Left forelimb (tissue), 1 donor: ENCODE measurements at regions not wholly inside any gene's neighbourhood (a gene's known extent, or its start where the extent isn't known, plus 50 kb on each side); places are given as distances from the start of the nearest gene placed in this dataset.
"Not testable (repeated sequence)": the region's sequence is repeated elsewhere in the genome, so short reads cannot be mapped to it uniquely, and the experiment has no call there.

Experiments
- DNase-seq: peaks from one replicate; pipeline ENCODE4 v3.0.0-alpha.2; 2018; ENCODE audit warnings: low spot score

DNA sequence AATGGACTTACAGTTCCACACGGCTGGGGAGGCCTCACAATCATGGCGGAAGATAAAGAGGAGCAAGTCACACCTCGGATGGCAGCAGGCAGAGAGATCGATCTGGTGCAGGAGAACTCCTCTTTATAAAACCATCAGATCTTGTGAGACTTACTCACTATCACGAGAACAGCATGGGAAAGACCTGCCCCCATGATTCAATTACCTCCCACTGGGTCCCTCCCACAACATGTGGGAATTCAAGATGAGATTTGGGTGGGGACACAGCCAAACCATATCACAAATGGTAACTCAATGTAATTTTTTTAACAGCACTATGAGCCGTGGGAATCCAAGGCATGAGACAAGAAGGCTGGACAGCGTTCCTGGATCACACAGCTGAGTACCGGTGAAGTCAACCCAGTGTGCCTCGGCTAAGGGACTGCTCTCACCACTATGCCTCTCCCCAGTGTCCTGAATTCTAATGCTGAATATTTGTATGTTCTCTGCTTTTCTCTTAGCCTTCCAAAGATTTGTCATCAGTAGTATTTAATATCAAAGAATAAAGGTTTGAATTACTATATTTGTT, 84.3 kb downstream of the IRS2 start:
- DNase-seq, result not testable (repeated sequence)

DNA sequence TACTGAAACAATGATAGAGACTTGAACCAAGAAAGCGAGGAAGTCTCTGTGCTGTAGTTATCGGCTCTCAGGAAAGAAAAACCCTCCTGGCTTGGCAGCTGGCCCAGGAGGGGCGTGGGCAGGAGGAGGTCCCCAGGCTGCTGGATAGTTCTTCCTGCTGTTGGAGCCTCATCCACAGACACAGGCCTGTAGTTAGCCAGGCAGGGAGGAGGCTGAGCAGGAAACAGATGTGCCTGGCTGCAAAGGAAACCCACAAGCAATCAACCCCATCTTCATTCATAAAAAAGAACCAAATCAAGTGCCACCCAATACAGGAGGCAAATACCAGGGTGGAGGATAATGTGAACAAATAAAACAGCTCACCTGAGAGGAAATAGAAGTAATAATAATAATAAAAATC, 86.2 kb downstream of the IRS2 start:
- DNase-seq, result peak; percentile 89

DNA sequence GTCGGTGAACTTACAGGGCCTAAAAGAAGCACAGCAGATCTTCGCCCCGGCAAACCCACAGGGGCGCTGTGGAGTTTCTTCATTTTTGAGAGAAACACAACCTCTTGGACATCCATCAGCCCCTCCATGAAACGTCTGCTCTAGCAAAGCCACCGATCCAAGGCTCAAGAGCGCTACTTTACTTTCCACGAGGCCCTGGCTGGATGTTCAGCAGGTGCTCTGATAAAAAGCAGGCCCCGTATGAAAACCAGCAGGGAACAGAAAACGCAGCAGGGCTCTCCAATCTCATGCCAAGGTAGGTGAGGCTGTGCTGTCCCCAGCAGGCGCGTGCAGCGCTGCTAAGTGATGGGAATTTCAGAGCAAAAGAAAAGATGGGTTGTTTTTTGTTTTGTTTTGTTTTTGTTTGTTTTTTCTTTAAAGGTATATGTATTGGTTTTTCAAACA, 86.7 kb downstream of the IRS2 start:
- DNase-seq, result no peak

DNA sequence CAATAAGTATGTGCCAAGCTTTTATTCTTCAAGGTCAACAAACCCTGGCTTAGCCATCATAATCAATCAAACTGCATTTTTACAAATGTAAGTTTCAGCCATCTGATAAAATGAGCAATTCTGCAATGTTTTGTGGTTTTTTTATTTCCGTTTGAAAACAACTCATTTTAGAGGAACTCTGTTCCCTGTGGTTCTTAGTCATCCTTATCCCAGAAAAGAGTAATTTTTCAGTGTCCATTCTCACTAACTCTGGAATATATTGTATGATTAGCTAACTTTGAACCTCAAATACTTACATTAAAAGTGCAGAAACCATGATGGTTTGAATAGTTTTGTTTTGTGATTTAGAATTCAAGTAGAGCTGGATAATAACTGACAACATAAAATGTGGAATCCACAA, 87.6 kb downstream of the IRS2 start:
- DNase-seq, result no peak

- no peak for DNase-seq
Measured at GRCh38 chr13:109697936-109698335, 88.4 kb downstream of the IRS2 start.

DNA sequence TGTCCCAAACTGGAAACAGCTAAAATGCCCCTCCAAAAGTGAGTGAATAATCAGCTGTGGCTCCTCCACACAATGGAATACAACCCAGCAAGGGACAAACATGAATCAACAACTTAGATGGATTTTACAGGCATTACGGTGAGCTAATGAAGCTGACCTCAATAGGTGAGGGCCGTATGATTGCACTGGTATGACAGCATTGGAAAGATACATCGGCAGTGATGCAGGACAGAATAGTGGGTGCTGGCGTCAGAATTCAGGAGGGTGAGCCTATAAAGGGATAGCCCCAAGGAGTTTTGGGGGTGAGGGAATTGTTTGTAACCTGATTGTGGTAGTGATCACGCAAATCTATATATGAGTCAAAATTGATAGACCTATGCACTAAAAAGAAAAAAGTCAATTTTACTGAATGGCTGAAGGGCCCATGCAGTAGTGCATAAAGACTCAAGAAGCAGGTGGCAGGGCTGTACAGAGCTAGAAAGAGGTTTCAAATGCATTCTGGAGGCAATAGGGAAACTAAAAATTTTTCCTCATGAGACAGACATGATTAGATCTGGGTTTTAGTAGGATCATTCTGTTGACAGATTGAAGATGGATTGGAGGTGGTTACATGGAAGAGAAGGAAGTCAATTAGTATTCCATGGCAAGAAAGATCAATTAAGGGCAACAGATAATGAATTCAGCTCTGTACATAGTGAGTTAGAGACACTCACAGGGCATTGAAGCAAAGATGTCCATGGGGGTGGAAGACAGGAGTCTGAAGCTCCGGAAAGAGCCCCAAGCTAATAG, 90.8 kb downstream of the IRS2 start:
- no peak for DNase-seq

DNA sequence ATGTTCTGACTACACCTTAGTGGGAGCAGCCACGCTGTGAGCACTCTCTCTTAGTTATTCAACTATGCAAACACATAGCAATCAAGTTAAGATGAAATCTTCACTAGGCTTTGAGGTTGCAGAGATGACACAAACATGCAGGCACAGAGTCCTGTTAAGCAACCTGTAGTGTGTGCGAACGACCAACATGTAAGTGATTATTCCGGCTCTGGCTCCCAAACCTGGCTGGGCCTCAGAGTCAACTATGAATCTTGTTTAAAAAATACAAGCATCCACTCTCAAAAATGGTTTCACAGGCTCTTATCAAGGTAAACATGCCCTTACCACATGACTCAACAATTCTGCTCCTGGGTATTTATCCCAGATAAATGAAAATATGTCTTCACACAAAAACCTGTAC, 91.4 kb downstream of the IRS2 start:
- no peak for DNase-seq

DNA sequence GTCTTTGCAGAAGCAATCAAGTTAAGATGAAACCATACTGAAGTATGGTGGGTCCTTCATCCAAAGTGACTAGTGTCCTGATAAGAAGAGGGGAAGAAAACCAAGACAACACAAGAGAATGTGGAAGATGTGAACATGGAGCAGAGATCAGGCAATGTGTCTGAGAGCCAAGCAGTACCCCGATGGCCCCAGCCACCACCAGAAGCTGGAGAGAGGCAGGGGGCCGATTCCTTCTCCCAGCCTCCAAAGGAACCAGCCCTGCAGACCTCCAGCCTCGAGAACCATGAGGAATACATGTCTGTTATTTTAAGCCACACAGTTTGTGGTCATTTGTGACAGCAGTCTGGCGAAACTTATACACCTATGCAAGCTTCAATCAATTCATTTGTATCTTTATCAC, 93.2 kb downstream of the IRS2 start:
- no peak for DNase-seq

DNA sequence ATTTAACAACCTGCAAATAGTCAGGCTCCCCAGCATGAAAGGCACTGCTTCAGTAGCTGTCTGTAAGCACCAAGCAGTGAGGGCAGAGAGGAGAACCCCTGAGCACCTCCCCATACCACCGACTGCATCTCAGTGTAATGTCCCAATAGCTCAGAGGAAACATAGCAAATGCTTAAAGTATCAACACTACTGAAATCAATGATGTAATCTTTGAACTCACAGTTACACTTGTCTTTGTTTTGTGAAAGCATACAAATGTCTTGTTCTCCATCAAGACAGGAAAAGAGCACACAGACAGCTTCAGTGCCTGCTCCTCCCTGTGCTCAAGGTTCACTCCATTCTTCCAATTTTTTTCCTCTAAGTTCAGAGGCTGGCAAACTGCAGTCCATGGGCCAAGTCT, 94.7 kb downstream of the IRS2 start:
- no peak for DNase-seq

DNA sequence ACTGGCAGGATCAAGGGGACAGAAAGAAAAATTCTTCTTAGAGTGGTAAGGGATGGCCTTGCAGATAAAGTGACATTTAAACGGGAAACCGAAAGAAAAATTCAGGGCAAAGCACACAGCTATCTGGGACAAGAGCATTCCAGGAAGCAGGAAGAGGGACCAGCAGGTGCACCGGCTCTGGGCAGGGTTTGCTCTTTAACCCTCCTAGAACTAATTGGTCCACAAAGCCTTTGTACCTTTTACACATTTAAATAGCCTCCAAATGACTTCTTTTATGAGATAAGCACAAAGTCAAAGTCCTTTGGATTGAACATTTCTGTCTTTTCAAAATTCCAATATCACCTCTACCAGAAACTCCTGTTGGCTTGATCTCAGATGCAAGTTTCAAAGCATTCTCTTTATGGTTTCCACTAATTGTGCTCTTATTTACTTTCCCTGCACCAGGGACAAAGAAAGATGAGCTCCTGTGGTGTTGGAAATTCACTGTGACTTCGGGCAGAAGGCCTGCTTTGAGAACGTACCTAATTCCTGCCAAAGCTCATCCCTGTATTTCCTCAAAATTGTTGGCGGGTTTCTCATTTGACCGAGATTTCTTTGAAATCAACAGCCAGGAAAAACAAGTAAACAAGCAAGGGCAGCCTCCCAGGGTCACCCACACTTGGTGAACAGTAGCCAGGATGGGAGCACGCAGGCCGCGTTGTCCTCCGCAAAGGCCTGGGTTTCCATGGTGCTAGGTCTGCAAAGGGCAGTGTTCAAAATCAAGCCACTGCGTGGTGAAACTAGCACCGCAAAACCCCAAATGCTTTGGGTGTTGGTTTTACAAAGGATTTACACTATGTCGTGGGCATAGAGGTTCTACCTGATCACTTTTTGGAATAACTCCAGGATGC, 98.6 kb downstream of the IRS2 start:
- no peak for DNase-seq

DNA sequence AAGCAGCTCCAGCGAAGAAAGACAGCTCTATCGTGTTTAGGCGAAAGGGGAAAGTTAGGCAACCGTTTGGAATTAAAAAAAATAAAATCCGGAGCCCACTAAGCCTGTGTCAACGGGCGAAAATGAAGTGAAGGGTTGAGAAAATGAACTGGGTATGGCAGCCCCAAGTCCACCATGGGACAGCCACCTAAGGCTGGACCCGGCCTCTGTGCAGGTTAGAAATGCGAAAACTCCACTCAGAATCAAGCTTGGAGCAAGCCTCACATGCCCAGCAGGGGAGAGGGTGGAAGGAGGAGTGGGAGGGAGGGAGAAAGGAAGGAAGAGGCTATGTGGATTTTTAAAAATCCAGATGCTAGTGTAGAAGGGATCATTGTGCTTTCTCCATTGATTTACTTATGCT, 101.2 kb downstream of the IRS2 start:
- DNase-seq, result no peak

GRCh38 chr13:109684824-109685202, 101.6 kb downstream of the IRS2 start:
- DNase-seq, result no peak

- no peak for DNase-seq
Measured at GRCh38 chr13:109684084-109684823, 102.1 kb downstream of the IRS2 start.

DNA sequence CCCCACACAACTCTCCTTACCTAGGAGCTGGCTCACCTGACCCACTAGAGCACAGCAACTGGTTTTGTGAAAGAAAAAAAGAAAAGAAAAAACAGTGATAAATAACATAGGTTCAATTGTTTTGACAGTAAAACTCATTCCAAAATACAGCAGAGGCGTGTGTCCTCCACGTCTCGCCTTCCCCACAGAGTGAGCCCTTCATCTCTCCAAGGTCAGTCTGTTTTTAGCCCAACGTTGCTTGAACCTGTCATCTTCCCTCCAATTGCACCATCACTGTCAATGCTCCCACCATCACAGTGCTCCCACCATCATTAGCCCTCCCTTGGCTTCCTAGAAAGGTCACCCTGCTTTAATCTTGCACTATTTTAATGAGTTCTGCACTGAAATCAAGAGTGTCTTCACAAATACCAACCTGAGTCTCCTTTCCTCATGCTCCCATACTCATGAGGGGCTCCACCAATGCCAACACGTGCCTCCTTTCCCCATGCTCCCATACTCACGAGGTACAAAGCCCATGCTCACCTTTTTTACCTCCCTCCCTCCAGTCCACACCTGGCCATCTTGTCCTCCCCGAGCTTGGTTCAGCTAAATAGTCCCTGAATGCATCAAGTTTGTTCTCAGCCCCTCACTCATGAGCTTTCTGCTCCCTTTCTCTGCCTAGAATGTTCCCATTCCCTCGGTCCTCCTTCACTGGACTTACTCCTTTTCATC, 103.7 kb downstream of the IRS2 start:
- DNase-seq, result no peak

DNA sequence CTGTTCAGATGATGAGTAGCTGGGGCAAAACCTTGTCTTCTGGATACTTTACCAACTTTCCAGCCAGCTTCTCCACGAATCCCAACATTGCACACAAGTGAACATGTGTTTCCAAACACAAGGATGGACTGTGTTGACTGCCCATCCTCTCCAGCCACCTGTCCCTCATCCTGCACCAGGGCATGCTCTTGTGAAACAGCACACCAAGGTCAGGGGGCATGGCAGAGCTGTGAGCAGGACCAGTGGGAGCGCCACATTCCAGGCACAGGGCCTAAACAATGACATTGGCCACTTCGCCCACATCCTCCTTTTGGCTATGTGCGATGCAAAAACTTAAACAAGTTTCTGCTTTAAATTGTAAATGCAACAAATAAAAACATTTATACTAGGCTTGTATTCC, 105.5 kb downstream of the IRS2 start:
- no peak for DNase-seq

- DNase-seq, result no peak
Measured at GRCh38 chr13:109680288-109680687, 106.1 kb downstream of the IRS2 start.

DNA sequence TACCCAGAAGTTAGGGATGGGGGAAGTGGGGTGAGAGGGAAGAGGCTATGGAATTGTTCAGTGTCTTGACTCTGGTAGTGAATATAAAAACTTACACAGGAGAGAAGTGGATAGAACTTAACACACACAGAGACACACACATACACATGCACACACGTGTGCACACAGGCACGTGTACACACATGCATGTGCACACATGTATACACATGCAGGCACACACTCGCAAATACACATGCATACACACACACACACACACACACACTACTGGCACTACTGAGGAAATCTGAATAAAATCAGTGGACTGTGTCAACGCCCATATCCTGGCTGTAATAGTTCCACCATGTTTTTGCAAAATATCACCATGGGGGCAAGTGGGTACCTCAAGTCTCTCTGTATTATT, 107.9 kb downstream of the IRS2 start:
- no peak for DNase-seq

- no peak for DNase-seq
Measured at GRCh38 chr13:109677206-109677605, 109.2 kb downstream of the IRS2 start.

- no peak for DNase-seq
Measured at GRCh38 chr13:109673477-109673876, 112.9 kb downstream of the IRS2 start.

DNA sequence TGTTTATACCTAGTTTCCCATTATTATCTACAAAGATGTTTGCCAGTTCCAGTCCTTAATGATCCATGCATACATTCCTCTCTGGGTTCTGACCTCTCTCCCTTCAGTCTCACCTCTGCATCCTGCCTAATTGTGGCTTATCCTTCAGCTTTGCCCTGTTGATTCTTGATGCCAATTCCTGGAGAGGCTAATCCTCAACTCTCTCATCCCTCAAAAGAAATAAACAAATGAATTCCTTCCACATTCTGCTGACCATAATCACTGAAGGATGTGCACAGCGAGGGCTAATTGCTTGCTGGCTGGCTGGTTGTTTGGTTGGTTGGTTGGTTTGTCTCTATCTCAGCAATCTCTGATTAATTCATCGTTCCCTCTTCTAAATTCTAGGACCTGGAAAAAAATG, 113.8 kb downstream of the IRS2 start:
- DNase-seq, result no peak

DNA sequence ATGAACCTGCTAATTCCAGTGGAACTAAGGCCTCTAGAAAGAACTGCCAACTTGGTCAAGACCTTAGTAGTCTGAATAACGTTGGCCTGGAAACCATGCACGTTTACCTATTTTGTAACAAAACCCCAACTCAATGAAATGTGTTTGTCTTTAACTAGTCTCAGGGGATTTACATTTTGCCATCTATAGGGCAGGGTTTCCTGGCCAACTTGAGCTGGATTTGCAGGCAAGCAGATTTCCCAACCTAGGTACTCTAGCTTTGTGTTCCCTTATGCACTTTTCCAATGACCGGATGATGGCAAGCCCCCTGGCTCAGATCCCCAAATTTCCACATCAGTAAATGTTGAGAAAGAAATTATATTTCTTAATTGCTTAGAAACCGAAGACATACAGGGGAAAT, 114.5 kb downstream of the IRS2 start:
- no peak for DNase-seq

DNA sequence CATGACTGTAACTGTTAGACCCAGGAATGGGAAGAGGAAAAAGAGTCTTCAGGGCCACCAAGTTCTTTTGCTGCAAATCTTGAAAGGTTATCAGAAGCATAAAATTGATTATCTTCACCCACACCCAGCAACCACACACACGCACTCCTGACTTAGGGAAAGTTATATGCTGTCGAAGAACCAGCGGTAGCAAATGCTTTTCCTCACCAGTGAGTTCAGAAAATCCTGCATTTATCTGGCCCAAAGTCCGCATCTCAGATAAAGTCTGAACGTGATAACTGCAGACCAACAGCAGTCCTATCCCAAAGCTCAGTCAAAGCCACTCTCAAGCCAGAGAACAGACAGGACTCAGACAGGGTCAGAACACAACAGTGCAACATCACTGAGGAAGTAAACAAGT, 115.6 kb downstream of the IRS2 start:
- DNase-seq, result no peak
